C4-2B (cell line): ENCODE measurements at regions not wholly inside any gene's neighbourhood (a gene's known extent, or its start where the extent isn't known, plus 50 kb on each side); places are given as distances from the start of the nearest gene placed in this dataset.

ENCODE experiments used
- CTCF ChIP-seq: fragments of 450-650 bp; conservative IDR thresholded peaks from 2 replicates; pipeline ENCODE4 v1.5.1; 2017; ENCODE audit warnings: mild to moderate bottlenecking
- ZFX ChIP-seq: fragments of 450-650 bp; IDR thresholded peaks from 2 replicates; pipeline ENCODE4 v1.6.1; 2017

DNA sequence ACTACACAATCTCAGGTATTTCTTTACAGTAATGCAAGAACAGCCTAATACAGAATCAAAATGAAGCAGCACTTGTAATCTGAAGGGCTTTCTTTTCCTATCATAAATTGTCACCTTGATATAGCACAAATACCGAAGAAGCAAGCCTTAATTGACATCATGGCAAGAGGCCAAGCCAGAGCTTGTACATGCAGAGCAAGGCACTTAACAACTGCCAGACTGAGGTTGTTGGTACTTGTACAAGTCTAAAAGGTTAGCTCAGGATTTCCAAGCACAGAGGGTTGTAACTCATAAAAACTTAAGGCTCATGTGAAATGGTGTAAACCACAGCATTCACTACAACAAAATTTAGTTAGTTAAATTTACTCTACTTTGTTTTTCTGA, 158.8 kb upstream of the SPEF2 start:
- TF ChIP-seq ZFX (no peak), CTCF (no peak)
